GM12875 (cell line): ENCODE measurements at regions not wholly inside any gene's neighbourhood (a gene's known extent, or its start where the extent isn't known, plus 50 kb on each side); places are given as distances from the start of the nearest gene placed in this dataset.

Source experiments
- H3K4me3 ChIP-seq: one replicate; pipeline ENCODE4 v1.5.1; 2011; ENCODE audit warnings: low read depth, low read length, control low read depth
- CTCF ChIP-seq: IDR thresholded peaks from 2 replicates; pipeline ENCODE4 v1.5.1; 2011; ENCODE audit warnings: low read depth, mild to moderate bottlenecking, control low read depth, inconsistent platforms, low read length, moderate library complexity, borderline replicate concordance; ENCODE audit not compliant: insufficient read depth

GRCh38 chr5:104793031-104793754, 1230.6 kb upstream of the NUDT12 start:
- H3K4me3 ChIP-seq: no peak overlapping the region
- TF ChIP-seq CTCF: no peak

GRCh38 chr5:104789366-104789765, 1226.8 kb upstream of the NUDT12 start:
- no peak for TF ChIP-seq CTCF
- no peak overlapping the region for H3K4me3 ChIP-seq

- H3K4me3 ChIP-seq: no peak overlapping the region
- no peak for TF ChIP-seq CTCF
Observed at GRCh38 chr5:104785097-104785496, 1222.5 kb upstream of the NUDT12 start.

- no peak overlapping the region for H3K4me3 ChIP-seq
- TF ChIP-seq CTCF: no peak
Observed at GRCh38 chr5:104774372-104774771, 1211.8 kb upstream of the NUDT12 start.

GRCh38 chr5:104764197-104764596, 1201.6 kb upstream of the NUDT12 start:
- no peak for TF ChIP-seq CTCF
- no peak overlapping the region for H3K4me3 ChIP-seq

GRCh38 chr5:104763216-104763615, 1200.6 kb upstream of the NUDT12 start:
- H3K4me3 ChIP-seq: no peak overlapping the region
- TF ChIP-seq CTCF: no peak

- no peak for TF ChIP-seq CTCF
- no peak overlapping the region for H3K4me3 ChIP-seq
Observed at GRCh38 chr5:104757915-104758314, 1195.3 kb upstream of the NUDT12 start.
